GM18502 (cell line): ENCODE measurements at regions not wholly inside any gene's neighbourhood (a gene's known extent, or its start where the extent isn't known, plus 50 kb on each side); places are given as distances from the start of the nearest gene placed in this dataset.
"Not testable (repeated sequence)": the region's sequence is repeated elsewhere in the genome, so short reads cannot be mapped to it uniquely, and the experiment has no call there.

Experiments
- ATAC-seq: cut with Tn5 transposase; IDR thresholded peaks from one replicate; pipeline ENCODE4 v1.9.1; 2021; ENCODE audit warnings: mild to moderate bottlenecking; ENCODE audit not compliant: unreplicated experiment, poor library complexity

DNA sequence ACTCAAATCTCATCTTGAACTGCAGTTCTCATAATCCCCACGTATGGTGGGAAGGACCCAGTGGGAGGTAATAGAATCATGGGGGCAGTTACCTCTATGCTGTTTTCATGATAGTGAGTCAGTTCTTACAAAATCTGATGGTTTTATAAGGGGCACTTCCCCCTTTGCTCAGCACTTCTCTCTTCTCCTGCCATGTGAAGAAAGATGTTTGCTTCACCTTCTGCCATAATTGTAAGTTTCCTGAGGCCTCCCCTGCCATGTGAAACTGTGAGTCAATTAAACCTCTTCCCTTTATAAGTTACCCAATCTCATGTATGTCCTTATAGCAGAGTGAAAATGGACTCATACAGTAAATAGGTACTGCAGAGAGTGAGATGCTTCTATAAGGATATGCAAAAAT lies 1050.6 kb upstream of the GRIA3 start:
- no peak for ATAC-seq

DNA sequence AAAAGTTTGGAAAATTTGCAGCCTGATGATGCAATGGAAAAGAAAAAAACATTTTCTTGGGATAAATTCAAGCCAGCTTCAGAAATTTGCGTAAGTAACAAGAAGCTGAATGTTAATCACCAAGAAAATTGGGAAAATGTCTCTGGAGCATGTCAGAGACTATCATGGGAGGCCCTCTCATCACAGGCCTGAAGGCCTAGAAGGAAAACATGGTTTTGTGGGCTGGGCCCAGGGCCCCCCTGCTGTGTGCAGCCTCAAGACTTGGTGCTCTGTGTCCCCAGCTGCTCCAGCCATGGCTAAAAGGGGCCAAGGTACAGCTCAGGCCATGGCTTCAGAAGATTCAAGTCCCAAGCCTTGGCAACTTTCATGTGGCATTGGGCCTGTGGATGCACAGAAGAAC lies 1049.8 kb upstream of the GRIA3 start:
- ATAC-seq, result no peak

DNA sequence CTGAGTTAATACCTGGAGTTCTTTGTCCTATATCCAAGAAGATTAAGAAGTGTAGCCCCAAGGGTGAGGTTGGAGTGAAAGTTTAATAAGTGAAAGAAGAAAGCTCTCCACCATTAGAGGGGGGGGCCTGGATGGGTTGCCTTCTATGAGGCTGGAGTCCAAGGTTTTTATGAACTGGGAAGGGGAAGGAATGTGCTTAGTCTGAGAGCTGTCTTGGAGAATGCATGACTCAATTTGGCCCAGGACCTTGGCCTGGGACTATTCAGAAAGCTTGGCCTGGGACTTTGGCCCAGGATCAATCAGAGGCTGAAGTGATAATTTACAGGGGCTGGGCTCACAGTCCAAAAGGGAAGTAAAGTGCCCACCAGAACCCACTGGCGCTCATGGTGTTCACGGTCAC lies 1049.0 kb upstream of the GRIA3 start:
- no peak for ATAC-seq

DNA sequence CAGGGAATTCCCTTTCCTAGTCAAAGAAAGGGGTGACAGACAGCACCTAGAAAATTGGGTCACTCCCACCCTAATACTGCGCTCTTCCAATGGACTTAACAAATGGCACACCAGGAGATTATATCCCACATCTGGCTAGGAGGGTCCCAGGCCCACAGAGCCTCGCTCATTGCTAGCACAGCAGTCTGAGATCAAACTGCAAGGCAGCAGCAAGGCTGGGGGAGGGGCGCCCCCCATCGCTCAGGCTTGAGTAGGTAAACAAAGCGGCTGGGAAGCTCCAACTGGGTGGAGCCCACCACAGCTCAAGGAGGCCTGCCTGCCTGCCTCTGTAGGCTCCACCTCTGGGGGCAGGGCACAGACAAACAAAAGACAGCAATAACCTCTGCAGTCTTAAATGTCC lies 1043.9 kb upstream of the GRIA3 start:
- not testable (repeated sequence) for ATAC-seq

DNA sequence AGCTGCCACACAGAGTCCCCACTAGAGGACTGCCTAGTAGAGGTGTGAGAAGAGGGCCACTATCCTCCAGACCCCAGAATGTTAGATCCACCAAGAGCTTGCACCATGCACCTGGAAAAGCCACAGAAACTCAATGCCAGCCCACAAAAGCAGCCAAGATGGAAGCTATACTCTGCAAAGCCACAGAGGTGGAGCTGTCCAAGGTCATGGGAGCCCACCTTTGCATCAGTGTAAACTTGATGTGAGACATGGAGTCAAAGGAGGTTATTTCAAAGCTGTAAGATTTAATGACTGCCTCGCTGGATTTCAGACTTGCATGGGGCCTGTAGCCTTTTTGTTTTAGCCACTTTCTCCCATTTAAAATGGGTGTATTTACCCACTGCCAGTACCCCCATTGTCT lies 1030.1 kb upstream of the GRIA3 start:
- ATAC-seq, result no peak

DNA sequence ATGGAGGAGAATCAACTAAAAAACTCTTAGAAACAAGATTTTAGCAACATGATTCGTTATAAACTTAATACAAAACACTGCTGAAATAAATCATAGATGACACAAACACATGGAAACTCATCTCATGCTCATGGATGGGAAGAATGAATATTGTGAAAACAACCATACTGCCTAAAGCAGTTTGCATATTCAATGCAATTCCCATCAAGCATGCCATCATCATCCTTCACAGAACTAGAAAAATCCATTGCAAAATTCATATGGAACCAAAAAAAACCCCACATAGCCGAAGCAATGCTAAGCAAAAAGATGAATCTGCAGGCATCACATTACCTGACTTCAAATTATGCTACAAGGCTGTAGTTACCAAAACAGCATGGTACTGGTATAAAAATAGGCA lies 1015.8 kb upstream of the GRIA3 start:
- no peak for ATAC-seq

DNA sequence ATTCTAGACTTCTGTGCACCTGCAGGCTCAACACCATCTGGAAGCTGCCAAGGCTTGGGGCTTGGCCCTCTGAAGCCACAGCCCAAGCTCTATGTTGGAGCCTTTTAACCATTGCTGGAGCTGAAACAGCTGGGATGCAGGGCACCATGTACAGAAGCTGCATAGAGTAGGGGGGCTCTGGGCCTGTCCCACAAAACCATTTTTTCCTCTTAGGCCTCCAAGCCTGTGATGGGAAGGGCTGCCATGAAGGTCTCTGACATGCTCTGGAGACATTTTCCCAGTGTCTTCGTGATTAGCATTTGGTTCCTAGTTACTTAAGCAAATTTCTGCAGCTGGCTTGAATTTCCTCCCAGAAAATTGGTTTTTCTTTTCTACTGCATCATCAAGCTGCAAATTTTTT lies 999.3 kb upstream of the GRIA3 start:
- no peak for ATAC-seq

DNA sequence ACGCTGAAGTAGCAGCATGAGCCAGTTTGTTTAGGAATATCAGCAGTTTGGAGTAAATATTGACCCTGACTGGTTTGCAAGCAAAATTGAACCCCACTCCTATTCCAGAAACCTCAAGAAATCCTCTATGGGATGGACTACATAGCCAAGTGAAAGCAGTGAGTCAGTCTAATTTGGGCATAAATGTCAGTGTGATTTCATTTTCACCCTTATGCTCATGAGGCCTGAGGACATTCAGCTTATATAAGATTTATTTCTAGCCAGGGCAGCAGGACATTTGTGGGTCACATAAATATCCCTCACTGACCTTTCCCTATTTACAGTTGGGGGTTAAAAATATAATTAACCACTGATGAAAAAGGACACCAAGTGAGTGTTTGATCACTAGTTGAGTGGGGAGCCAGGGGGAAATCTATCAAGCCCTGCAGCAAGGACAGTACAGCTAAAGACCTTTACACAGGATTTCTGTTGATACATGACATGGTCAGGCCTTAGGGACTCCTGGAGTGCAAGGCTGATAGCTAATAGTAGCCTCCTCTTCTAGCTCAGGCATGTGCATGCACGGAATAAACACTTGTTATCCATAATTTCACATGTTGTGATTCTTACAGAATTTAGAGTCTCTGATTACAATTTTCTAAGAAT lies 996.9 kb upstream of the GRIA3 start:
- no peak for ATAC-seq

DNA sequence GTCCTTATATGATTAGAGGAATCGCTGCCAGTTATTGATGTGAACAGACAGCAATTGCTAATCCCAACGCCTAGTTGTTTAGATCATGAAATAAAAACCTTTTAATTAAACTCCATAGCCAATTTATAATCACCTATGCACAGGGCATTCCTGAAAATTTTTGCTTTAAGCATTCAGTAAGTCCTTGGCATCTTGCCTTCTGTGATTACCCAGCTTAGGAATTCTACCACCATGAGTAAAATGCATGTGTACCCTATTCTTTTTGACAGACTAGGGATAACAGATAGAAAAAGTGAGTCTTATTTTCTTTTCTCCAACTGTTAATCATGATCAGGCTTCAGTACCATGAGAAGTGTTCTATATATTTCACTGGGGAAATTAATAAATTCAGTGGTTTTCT lies 995.3 kb upstream of the GRIA3 start:
- no peak for ATAC-seq

DNA sequence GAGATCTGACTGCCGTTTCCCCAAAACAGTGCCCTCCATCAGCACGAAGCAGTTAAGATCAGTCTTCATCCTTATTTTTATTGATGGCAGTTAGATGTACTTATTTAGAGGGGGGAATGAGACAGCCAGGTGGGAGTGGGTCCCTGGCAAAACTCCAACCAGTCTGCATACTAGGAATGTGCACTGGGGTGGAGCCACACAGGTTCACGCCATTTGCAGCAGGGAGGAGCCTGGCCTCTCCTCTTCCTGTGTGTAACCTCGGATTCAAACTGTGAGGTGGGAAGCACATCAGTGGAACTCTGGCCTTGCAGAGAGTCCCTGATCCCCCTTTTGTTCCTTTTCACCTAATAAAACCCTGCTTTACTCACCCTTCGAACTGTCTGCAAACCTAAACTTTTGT lies 987.7 kb upstream of the GRIA3 start:
- no peak for ATAC-seq

DNA sequence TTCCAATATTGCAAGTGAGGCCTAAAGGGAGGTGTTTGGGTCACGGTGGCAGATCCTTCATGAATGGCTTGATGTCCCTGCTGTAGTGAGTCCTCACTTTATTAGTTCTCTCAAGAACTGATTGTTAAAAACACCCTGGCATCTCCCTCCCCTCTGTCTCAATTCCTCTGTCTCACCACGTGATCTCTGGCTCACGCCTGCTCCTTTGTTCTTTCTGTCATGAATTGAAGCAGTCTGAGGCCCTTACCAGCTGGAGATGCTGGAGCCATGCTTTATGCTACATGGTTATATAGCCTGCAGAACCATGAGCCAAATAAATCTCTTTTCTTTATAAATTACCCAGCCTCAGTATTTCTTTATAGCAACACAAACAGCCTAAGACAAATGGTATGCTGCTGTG lies 980.7 kb upstream of the GRIA3 start:
- no peak for ATAC-seq

DNA sequence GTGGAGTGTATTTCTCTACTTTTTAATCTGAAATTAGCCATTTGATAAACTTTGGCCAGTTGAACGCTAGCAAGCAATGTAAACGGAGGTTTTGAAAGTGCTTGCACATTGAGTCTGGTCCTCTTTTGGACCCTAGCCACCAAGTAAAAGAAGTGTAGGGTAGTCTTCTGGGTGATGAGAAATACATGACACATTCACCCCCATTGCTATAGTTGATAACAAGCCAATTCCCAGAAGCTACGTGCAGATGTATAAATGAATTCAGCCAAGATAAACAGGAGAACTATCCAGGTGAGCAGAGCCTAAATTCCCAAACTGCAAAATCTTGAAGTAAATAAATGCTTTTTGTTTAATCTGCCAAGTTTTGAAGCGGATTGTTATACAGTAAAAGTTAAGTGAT lies 965.4 kb upstream of the GRIA3 start:
- no peak for ATAC-seq

DNA sequence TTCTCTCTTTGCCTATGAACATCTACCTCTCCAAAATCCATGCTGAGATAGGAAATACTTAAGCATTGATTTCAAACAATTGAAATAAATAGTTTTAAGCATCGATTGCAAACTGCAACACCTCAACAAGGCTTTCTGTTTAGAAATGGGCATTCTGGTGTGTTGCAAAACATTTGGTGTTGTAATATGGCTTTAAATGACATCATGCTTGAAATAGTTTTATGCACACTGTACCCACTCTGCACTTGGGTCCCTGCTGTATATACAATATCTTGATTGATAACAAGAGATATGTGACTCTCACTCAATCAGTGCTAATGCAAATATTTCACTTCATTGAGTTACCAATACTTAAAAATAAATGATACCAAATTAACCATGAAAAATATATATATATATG lies 964.9 kb upstream of the GRIA3 start:
- ATAC-seq, result no peak

DNA sequence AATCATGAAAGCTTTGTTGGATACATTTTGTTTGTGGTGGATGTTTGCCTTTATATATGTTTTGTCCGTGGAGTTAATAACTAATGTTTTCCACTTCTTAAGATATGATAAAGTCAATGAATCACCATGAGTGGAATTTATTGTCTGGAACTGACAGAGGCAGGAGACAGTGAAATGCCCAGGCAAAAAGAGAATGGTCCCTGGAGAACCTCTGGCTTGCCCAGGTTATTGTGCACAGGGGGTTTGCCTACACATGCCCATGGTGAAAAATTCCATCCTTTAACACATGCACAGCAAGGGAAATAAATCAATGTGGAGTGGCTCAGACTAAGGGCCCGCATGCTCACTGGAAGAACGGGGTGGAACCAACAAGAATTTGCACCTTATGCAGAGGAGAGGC lies 964.3 kb upstream of the GRIA3 start:
- no peak for ATAC-seq

DNA sequence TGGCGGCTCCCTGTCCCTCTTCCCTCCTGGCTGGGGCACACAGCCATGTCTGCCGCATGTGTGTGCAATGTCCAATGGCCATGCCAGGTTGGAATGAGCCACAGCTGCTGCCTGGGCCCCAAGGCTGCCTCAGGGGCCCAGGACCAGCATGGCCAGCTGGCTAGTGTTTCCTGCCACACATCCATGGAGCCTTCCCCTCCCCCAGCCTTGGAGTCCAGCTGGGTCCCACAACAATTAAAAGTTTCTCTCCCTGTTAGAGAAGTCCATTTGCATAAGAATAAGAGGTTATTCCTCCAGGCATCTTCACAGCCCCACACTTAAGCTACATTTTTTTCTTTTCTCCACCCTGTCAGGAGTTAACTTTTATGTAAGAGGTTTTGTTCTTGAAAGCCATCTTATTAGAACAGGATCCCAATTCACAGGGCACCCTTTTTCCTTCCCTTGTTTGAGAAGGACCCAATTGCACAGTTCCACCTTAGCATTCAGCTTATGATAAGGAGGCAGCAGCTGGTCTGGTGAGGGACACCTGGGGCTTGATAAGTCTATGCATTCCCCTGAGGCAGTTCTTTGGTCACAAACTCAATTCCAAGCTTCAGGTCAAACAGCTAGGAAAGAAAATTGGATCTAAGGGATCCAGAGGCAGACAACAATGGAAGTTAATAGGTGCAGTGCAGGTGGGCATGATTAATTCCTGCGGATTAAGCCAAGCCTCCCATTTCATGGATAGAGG lies 963.3 kb upstream of the GRIA3 start:
- ATAC-seq, result no peak

DNA sequence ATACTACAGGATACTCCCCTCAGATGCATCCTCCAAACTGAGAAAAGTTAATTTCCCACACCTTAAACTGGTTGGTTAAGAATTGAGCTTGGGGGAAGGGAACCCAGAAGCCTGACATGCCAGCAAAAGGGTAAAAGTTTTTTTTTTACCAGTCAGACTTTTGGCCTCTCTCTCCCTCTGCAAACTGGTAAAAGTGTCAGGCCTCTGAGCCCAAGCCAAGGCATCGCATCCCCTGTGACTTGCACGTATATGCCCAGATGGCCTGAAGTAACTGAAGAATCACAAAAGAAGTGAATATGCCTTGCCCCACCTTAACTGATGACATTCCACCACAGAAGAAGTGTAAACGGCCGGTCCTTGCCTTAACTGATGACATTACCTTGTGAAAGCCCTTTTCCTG lies 962.3 kb upstream of the GRIA3 start:
- ATAC-seq, result not testable (repeated sequence)

DNA sequence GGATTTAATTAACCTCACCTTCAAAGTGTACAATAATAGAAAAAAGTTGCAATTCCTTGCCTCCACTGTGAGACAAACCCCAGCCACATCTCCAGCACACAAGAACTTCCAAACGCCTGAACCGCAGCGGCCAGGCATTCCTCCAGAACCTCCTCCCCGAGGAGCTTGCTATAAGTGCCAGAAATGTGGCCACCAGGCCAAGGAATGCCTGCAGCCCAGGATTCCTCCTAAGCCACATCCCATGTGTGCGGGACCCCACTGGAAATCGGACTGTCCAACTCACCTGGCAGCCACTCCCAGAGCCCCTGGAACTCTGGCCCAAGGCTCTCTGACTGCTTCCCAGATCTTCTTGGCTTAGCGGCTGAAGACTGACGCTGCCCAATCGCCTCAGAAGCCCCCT lies 959.9 kb upstream of the GRIA3 start:
- ATAC-seq, result not testable (repeated sequence)

DNA sequence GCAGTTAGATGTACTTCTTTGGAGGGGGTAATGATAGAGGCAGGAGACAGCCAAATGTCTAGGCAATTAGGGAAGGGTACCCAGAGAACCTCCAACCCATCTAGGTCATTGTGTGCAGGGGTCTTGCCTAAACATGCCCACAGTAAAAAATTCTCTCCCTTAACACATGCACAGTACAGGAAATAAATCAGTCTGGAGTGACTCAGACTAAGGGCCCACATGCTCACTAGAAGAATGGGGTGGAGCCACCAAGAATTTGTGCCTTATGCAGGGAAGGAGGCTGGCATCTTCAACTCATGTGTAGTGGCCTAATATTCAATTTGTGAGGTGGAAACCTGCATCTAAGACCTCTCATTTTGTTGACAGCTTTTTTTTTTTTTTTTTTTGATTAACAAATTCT lies 945.3 kb upstream of the GRIA3 start:
- ATAC-seq, result no peak

DNA sequence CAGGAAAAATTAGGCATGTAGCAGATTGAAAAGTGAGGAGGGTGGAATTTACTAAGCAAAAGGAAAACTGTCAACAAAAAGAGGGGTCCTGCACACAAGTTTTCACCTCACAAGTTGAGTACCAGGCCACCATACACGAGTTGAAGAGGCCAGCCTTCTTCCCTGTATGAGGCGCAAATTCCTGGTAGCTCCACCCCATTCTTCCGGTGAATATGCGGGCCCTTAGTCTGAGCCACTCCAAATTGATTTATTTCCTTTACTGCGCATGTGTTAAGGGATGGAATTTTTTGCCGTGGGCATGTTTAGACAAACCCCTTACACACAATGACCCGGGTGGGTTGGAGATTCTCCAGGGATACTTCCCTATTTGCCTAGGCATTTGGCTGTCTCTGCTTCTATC lies 942.1 kb upstream of the GRIA3 start:
- ATAC-seq, result no peak

DNA sequence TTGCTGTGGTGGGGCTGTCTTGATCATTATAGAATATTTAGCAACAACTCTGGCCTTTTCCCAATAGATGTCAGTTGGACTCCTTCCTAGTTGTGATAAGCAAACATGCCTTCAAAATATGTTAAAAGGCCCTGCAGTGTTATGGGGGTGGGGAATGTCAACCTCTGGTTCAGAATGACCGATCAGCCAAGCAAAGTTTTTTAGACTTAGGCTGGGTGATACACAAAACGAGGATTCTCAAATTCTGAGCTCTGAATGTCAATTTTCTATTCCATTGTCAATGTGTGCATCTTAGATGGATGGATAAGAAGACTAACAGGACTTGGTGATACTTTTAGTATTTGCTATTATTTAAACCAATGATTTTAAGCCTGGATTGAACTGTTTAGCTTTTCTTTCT lies 940.0 kb upstream of the GRIA3 start:
- ATAC-seq, result no peak

DNA sequence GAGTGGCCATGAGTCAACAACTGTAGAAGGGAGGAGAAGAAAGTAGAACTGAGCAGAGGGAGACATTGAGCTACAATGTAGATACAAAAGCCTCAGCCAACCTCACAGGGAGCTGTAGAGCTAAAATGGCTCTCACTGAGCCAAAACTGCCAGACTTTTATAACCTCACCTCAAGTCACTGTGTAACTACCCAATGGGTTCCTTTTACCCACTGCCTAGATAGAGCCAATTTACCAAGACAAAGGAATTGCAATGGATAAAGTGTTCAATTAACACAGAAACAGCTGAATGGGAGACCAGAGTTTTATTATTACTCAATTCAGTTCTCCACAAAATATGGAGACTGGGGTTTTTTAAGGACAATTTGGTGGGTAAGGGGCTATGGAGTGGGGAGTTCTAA lies 938.9 kb upstream of the GRIA3 start:
- no peak for ATAC-seq

DNA sequence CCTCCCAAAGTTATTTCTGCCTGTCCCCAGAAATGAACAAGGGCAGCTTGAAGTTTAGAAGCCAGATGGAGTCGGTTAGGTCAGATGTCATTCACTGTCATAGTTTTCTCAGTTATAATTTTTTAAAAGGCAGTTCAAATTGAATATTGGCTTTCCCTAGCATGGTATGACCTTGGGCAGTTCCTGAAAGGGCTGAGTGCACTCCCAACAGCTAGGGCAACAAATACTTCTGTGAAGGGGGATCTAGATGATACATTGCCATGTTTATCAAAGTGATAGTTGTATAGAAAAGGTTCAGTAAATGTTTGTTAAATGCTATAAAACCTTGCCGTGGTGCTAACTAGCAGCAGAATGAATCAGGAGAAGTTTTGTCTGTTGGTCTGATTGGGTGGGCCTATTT lies 938.1 kb upstream of the GRIA3 start:
- no peak for ATAC-seq
